Skeletal muscle tissue (tissue), 3 donors: ENCODE measurements at regions not wholly inside any gene's neighbourhood (a gene's known extent, or its start where the extent isn't known, plus 50 kb on each side); places are given as distances from the start of the nearest gene placed in this dataset.

Experiments
- H3K27ac ChIP-seq: one replicate; pipeline ENCODE4 v1.7.0; 2013; ENCODE audit warnings: mild to moderate bottlenecking, low read depth, low read length, inconsistent platforms
- H3K27me3 ChIP-seq, 3 donors: one replicate each; pipeline ENCODE4 v1.7.0; 2013; ENCODE audit warnings: low read length in 3 of 3; ENCODE audit not compliant: control insufficient read depth in 3 of 3, insufficient read depth in 3 of 3
- H3K36me3 ChIP-seq, 3 donors: one replicate each; pipeline ENCODE4 v1.7.0; 2013; ENCODE audit warnings: low read length in 3 of 3; ENCODE audit not compliant: control insufficient read depth in 3 of 3, insufficient read depth in 3 of 3
- H3K4me1 ChIP-seq, 3 donors: one replicate each; pipeline ENCODE4 v1.7.0; 2013; ENCODE audit warnings: low read length in 3 of 3, mild to moderate bottlenecking in 3 of 3; ENCODE audit not compliant: control insufficient read depth in 3 of 3, insufficient read depth in 3 of 3
- H3K4me3 ChIP-seq, 3 donors: one replicate each; pipeline ENCODE4 v1.7.0; 2013; ENCODE audit warnings: low read length in 3 of 3
- H3K9ac ChIP-seq, 3 donors: one replicate each; pipeline ENCODE4 v1.7.0; 2013; ENCODE audit warnings: low read length in 3 of 3, mild to moderate bottlenecking in 3 of 3, moderate library complexity in 2 of 3, low read depth in 1 of 3
- H3K9me3 ChIP-seq, 3 donors: one replicate each; pipeline ENCODE4 v1.7.0; 2013; ENCODE audit warnings: low read length in 3 of 3; ENCODE audit not compliant: control insufficient read depth in 3 of 3
- donor health status: Osteomylitis.

DNA sequence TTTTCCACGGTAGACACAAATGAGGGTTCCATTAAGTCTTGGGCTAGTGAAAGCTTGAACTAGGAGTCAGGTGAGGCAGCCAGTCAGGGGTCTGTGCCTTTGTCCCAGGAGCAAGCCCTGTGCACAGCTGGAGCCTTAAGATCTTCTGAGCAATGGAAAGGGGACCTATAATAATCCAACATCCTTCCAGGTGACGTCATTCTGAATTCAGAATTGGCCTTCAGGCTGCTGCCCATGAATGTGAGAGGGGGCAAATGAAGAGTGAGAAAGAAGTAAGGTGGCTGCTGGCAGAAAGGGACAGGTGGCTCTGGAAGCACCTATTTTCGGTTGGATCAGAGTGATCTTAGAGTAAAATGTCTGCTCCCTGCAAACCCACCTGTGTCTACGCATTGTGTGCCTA, 488.1 kb upstream of the CDH5 start:
- Histone ChIP-seq H3K4me1 (no peaks in the 10 kb centered on the region), H3K36me3 (no peaks in the 10 kb centered on the region), H3K9ac (no peak overlapping the region), H3K4me3 (no peak overlapping the region), H3K27ac (no peak overlapping the region), H3K9me3 (peaks cover 0 to 3% (median 0%) of the 10 kb centered on the region in 3 donors), H3K27me3 (peaks cover 0 to under 1% (median 0%) of the 10 kb centered on the region in 3 donors)

- Histone ChIP-seq H3K9me3 (peaks cover 0 to 3% (median 0%) of the 10 kb centered on the region in 3 donors), H3K27me3 (no peaks in the 10 kb centered on the region), H3K4me1 (no peaks in the 10 kb centered on the region), H3K27ac (no peak overlapping the region), H3K36me3 (no peaks in the 10 kb centered on the region), H3K9ac (no peak overlapping the region), H3K4me3 (no peak overlapping the region)
Measured at GRCh38 chr16:65876624-65877023, 489.9 kb upstream of the CDH5 start.

GRCh38 chr16:65876056-65876408, 490.5 kb upstream of the CDH5 start:
- H3K4me1 ChIP-seq = no peaks in the 10 kb centered on the region
- H3K9me3 ChIP-seq = peaks cover 0 to 3% (median 0%) of the 10 kb centered on the region in 3 donors
- no peaks in the 10 kb centered on the region for H3K36me3 ChIP-seq
- H3K4me3 ChIP-seq = no peak overlapping the region
- H3K27me3 ChIP-seq = no peaks in the 10 kb centered on the region
- H3K9ac ChIP-seq = no peak overlapping the region
- no peak overlapping the region for H3K27ac ChIP-seq

GRCh38 chr16:65875381-65876055, 491.0 kb upstream of the CDH5 start:
- Histone ChIP-seq H3K4me3 (no peak overlapping the region), H3K4me1 (no peaks in the 10 kb centered on the region), H3K27me3 (no peaks in the 10 kb centered on the region), H3K9me3 (peaks cover 0 to 1% (median 0%) of the 10 kb centered on the region in 3 donors), H3K36me3 (no peaks in the 10 kb centered on the region), H3K9ac (no peak overlapping the region), H3K27ac (no peak overlapping the region)

GRCh38 chr16:65869261-65869660, 497.2 kb upstream of the CDH5 start:
- no peaks in the 10 kb centered on the region for H3K36me3 ChIP-seq
- no peaks in the 10 kb centered on the region for H3K27me3 ChIP-seq
- H3K4me1 ChIP-seq = no peaks in the 10 kb centered on the region
- no peak overlapping the region for H3K27ac ChIP-seq
- H3K9me3 ChIP-seq = peaks cover 0 to 4% (median 2%) of the 10 kb centered on the region in 3 donors
- no peak overlapping the region for H3K9ac ChIP-seq
- H3K4me3 ChIP-seq = no peak overlapping the region

DNA sequence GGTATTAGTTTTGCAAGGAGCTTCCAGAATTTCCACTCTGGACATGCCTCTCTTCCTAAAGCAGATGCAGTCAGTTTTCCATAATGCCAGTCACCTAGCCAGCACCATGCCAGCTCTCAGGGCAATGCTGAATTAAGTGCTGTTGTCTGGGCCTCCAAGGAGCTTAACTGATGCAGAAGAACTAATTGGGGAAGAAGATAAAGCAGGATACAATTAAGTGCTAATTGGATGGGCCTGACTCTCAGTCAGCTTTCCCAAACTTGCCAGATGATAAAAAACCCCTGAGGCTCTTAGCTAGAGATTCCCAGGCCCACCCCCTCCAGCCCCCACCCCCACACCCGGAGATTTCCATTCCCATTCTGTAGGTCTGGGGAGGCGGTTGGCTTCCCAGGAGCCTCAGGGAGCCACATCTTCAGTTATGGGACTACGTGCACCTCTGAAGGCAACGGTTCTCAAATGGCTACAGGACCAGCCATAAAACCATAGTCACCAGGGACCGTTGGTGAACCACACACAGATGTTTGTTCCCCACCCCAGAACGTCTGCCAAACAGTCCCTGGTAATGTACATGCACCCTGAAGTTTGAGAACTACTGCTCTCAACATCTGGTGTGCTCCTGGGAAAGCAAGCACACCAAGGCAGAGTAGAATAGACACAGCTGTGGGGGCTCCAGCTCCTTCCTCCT, 499.1 kb upstream of the CDH5 start:
- Histone ChIP-seq H3K4me1 (no peaks in the 10 kb centered on the region), H3K27ac (no peak overlapping the region), H3K9me3 (peaks cover 2 to 4% (median 2%) of the 10 kb centered on the region in 3 donors), H3K4me3 (no peak overlapping the region), H3K27me3 (no peaks in the 10 kb centered on the region), H3K36me3 (no peaks in the 10 kb centered on the region), H3K9ac (no peak overlapping the region)

DNA sequence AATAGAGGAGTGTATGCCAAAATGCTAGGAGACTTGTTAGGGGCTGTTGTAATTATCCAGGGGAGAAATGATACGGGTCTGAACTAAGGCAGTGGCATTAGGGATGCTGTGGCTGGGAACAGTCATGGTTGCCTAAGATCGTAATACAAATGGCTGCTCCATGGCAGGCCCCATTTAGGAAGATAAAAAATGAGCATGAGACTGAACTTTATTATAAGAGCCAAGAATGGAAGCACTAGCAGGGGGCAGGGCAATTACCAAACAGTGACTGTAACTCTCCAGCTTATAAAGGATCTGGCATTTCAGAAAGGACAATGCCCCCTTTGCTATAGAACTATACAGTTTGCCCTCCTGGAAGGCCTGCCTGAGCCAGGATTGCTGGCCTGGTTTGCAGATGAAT, 503.3 kb upstream of the CDH5 start:
- no peak overlapping the region for H3K9ac ChIP-seq
- H3K4me1 ChIP-seq = no peaks in the 10 kb centered on the region
- peaks cover 0 to 2% (median 0%) of the 10 kb centered on the region in 3 donors for H3K27me3 ChIP-seq
- H3K4me3 ChIP-seq = no peak overlapping the region
- H3K36me3 ChIP-seq = no peaks in the 10 kb centered on the region
- peaks cover 2 to 4% (median 4%) of the 10 kb centered on the region in 3 donors for H3K9me3 ChIP-seq
- no peak overlapping the region for H3K27ac ChIP-seq

DNA sequence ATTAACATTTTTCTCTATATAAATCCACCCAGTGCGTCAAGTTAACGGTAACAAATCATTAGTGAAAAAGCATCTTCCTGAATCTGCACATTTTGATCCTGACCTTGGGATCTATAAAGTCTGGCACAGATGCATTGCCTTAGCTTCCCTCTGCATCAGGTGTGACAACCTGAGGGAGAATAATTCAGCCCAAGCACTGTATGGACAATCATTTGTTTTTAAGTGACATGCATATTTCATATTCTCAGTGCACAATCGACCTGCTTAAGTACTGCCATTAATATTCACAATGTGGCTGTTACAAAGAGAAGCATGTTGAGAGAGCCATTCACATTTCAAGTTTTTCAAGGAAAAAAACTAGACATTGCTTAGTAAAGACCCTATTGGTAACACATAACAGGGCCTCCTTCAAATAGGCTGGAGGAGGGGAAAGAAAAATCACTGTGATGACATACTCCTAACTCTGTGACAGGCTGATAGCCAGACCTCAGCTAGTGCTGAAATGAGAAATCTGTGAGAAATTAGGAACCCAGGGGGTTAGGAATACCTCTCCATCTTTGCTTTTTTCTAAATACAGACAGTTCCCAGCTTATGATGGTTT, 505.3 kb upstream of the CDH5 start:
- Histone ChIP-seq H3K9me3 (peaks cover 2 to 4% (median 4%) of the 10 kb centered on the region in 3 donors), H3K9ac (no peak overlapping the region), H3K4me1 (no peaks in the 10 kb centered on the region), H3K27ac (no peak overlapping the region), H3K27me3 (peaks cover 0 to 2% (median 0%) of the 10 kb centered on the region in 3 donors), H3K4me3 (no peak overlapping the region), H3K36me3 (no peaks in the 10 kb centered on the region)

GRCh38 chr16:65855171-65856145, 511.0 kb upstream of the CDH5 start:
- Histone ChIP-seq H3K27ac (no peak overlapping the region), H3K4me3 (no peak overlapping the region), H3K27me3 (peaks cover 0 to 2% (median 0%) of the 10 kb centered on the region in 3 donors), H3K4me1 (no peaks in the 10 kb centered on the region), H3K9ac (no peak overlapping the region), H3K9me3 (peaks cover 0 to 11% (median 0%) of the 10 kb centered on the region in 3 donors), H3K36me3 (no peaks in the 10 kb centered on the region)
